ENCODE measurements at regions not wholly inside any gene's neighbourhood (a gene's known extent, or its start where the extent isn't known, plus 50 kb on each side); places are given as distances from the start of the nearest gene placed in this dataset.
"Not testable (repeated sequence)": the region's sequence is repeated elsewhere in the genome, so short reads cannot be mapped to it uniquely, and the experiment has no call there.

GRCh38 chr21:10400622-10401361, 120.6 kb upstream of the TPTE start:
- not testable (repeated sequence) for DNase-seq (ENCODE audit: low read depth in 4 of 4, low spot score in 2 of 4)

GRCh38 chr21:10402461-10402860, 118.9 kb upstream of the TPTE start:
- DNase-seq (ENCODE audit: low read depth in 4 of 4, low spot score in 2 of 4): not testable (repeated sequence)

GRCh38 chr21:10405331-10405730, 116.1 kb upstream of the TPTE start:
- not testable (repeated sequence) for DNase-seq (ENCODE audit: low read depth in 4 of 4, low spot score in 2 of 4)

GRCh38 chr21:10409786-10410185, 111.6 kb upstream of the TPTE start:
- not testable (repeated sequence) for DNase-seq (ENCODE audit: low read depth in 4 of 4, low spot score in 2 of 4)

- not testable (repeated sequence) for DNase-seq (ENCODE audit: low read depth in 4 of 4, low spot score in 2 of 4)
Measured at GRCh38 chr21:10410354-10410929, 110.9 kb upstream of the TPTE start.

- DNase-seq (ENCODE audit: low read depth in 4 of 4, low spot score in 2 of 4): not testable (repeated sequence)
Measured at GRCh38 chr21:10411776-10412526, 109.4 kb upstream of the TPTE start.

- not testable (repeated sequence) for DNase-seq (ENCODE audit: low read depth in 4 of 4, low spot score in 2 of 4)
Measured at GRCh38 chr21:10412928-10413246, 108.5 kb upstream of the TPTE start.

- not testable (repeated sequence) for DNase-seq (ENCODE audit: low read depth in 4 of 4, low spot score in 2 of 4)
Measured at GRCh38 chr21:10413247-10414120, 107.9 kb upstream of the TPTE start.

- DNase-seq (ENCODE audit: low read depth in 4 of 4, low spot score in 2 of 4): not testable (repeated sequence)
Measured at GRCh38 chr21:10414121-10414924, 107.1 kb upstream of the TPTE start.

GRCh38 chr21:10414925-10415254, 106.5 kb upstream of the TPTE start:
- DNase-seq (ENCODE audit: low read depth in 4 of 4, low spot score in 2 of 4): not testable (repeated sequence)

GRCh38 chr21:10415456-10415855, 105.9 kb upstream of the TPTE start:
- not testable (repeated sequence) for DNase-seq (ENCODE audit: low read depth in 4 of 4, low spot score in 2 of 4)

- not testable (repeated sequence) for DNase-seq (ENCODE audit: low read depth in 4 of 4, low spot score in 2 of 4)
Measured at GRCh38 chr21:10415859-10416258, 105.5 kb upstream of the TPTE start.

- DNase-seq (ENCODE audit: low read depth in 4 of 4, low spot score in 2 of 4): not testable (repeated sequence)
Measured at GRCh38 chr21:10416691-10417447, 104.5 kb upstream of the TPTE start.

GRCh38 chr21:10417551-10418002, 103.8 kb upstream of the TPTE start:
- DNase-seq (ENCODE audit: low read depth in 4 of 4, low spot score in 2 of 4): not testable (repeated sequence)

GRCh38 chr21:10418250-10419048, 102.9 kb upstream of the TPTE start:
- not testable (repeated sequence) for DNase-seq (ENCODE audit: low read depth in 4 of 4, low spot score in 2 of 4)

- DNase-seq (ENCODE audit: low read depth in 4 of 4, low spot score in 2 of 4): not testable (repeated sequence)
Measured at GRCh38 chr21:10421199-10421598, 100.2 kb upstream of the TPTE start.

GRCh38 chr21:10421601-10422000, 99.8 kb upstream of the TPTE start:
- not testable (repeated sequence) for DNase-seq (ENCODE audit: low read depth in 4 of 4, low spot score in 2 of 4)
